ENCODE measurements at regions not wholly inside any gene's neighbourhood (a gene's known extent, or its start where the extent isn't known, plus 50 kb on each side); places are given as distances from the start of the nearest gene placed in this dataset.
A peak's percentile ranks its signal among the peaks of the same experiment; 100 is the strongest.

DNA sequence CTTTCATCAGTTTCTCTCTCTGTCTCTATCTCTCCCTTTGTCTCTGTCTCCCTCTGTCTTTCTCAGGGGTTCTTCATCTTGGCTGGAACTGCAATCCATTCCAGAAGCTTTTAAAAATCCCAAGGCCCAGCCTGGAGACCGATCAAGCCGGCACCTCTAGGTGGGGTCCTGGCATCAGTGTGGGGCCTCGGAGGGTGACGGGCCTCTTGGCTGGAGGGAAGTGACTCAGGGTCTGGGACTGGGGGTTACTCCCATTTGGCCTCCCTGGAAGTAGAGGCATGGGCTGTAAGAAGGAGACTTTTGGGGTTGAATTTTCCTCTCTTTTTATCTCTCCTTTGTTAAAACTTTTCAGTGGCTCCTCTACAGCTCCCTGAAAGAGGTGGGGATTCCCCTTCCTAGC is 52.8 kb upstream of the OTOF start:
- Mint-ChIP-seq H3K4me1 (ENCODE audit: unreplicated experiment) (peaks cover 39% of the 10 kb centered on the region), H3K4me3 (ENCODE audit: unreplicated experiment) (peak overlapping the region; percentile 27), H3K27ac (ENCODE audit: unreplicated experiment) (peak overlapping the region; percentile 39), H3K36me3 (ENCODE audit: low read depth, unreplicated experiment) (peaks cover 4% of the 10 kb centered on the region), H3K9me3 (ENCODE audit: unreplicated experiment) (no peaks in the 10 kb centered on the region), H3K27me3 (ENCODE audit: unreplicated experiment) (peaks cover 14% of the 10 kb centered on the region)
- no peak for DNase-seq (ENCODE audit: low spot score)
- TF ChIP-seq CTCF (IDR thresholded peaks at IDR 0.05; ENCODE audit: unreplicated experiment), result no peak

- peaks cover 35% of the 10 kb centered on the region for H3K4me1 Mint-ChIP-seq (ENCODE audit: unreplicated experiment)
- H3K9me3 Mint-ChIP-seq (ENCODE audit: unreplicated experiment), result no peaks in the 10 kb centered on the region
- H3K4me3 Mint-ChIP-seq (ENCODE audit: unreplicated experiment), result no peak overlapping the region
- no peak overlapping the region for H3K27ac Mint-ChIP-seq (ENCODE audit: unreplicated experiment)
- peaks cover 4% of the 10 kb centered on the region for H3K36me3 Mint-ChIP-seq (ENCODE audit: low read depth, unreplicated experiment)
- no peak for DNase-seq (ENCODE audit: low spot score)
- H3K27me3 Mint-ChIP-seq (ENCODE audit: unreplicated experiment), result peaks cover 14% of the 10 kb centered on the region
- no peak for TF ChIP-seq CTCF (IDR thresholded peaks at IDR 0.05; ENCODE audit: unreplicated experiment)
Observed at GRCh38 chr2:26530240-26530540, 52.3 kb upstream of the OTOF start.

DNA sequence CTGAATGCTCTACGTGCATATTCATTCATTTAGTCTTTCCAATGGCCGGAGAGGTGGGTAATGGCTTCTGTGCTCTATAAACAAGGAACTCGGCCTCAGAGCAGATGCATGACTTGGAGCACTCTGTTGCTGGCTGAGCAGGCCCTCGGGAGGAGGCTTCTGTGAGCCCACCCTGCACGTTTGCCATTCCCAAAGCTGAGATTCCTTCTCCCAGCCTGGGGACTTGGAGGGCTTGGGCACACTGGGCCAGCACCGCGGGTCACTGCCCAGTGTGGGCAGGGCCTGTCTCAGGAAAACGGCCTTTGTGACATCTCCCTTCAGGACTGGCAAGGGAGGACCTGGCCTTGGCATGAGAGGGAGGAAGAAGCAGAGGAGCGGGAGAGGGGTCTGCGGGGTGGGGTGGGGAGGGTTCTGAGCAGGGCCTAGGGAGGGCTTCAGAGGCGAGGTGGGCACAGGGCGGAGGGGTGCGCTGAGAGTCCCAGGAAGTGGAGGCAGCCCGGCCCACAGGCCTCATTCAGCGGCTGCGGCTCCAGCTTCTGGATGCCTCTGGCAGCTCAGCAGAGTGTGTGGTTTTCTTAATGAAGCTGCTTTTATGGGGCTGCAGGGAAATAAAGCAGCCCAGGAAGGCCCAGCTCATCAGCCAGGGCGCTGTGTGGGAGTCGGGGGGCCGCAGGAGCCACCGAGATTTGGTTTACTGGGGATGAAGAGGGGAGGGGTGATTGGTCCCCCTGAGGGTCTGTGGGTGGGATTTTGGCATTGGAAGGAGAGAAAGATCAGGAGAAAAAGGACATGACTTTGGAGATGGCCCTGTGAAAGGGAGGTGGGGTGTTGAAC is 51.7 kb upstream of the OTOF start:
- Mint-ChIP-seq H3K27me3 (ENCODE audit: unreplicated experiment) (peaks cover 14% of the 10 kb centered on the region), H3K4me3 (ENCODE audit: unreplicated experiment) (no peak overlapping the region), H3K27ac (ENCODE audit: unreplicated experiment) (no peak overlapping the region), H3K9me3 (ENCODE audit: unreplicated experiment) (no peaks in the 10 kb centered on the region), H3K36me3 (ENCODE audit: low read depth, unreplicated experiment) (peaks cover 4% of the 10 kb centered on the region), H3K4me1 (ENCODE audit: unreplicated experiment) (peaks cover 39% of the 10 kb centered on the region)
- DNase-seq (ENCODE audit: low spot score), result no peak
- no peak for TF ChIP-seq CTCF (IDR thresholded peaks at IDR 0.05; ENCODE audit: unreplicated experiment)

- no peak for TF ChIP-seq CTCF (IDR thresholded peaks at IDR 0.05; ENCODE audit: unreplicated experiment)
- Mint-ChIP-seq H3K36me3 (ENCODE audit: low read depth, unreplicated experiment) (peaks cover 4% of the 10 kb centered on the region), H3K27ac (ENCODE audit: unreplicated experiment) (no peak overlapping the region), H3K4me3 (ENCODE audit: unreplicated experiment) (no peak overlapping the region), H3K4me1 (ENCODE audit: unreplicated experiment) (peaks cover 38% of the 10 kb centered on the region), H3K27me3 (ENCODE audit: unreplicated experiment) (peaks cover 14% of the 10 kb centered on the region), H3K9me3 (ENCODE audit: unreplicated experiment) (no peaks in the 10 kb centered on the region)
- DNase-seq (ENCODE audit: low spot score), result no peak
Observed at GRCh38 chr2:26528836-26529235, 50.9 kb upstream of the OTOF start.

DNA sequence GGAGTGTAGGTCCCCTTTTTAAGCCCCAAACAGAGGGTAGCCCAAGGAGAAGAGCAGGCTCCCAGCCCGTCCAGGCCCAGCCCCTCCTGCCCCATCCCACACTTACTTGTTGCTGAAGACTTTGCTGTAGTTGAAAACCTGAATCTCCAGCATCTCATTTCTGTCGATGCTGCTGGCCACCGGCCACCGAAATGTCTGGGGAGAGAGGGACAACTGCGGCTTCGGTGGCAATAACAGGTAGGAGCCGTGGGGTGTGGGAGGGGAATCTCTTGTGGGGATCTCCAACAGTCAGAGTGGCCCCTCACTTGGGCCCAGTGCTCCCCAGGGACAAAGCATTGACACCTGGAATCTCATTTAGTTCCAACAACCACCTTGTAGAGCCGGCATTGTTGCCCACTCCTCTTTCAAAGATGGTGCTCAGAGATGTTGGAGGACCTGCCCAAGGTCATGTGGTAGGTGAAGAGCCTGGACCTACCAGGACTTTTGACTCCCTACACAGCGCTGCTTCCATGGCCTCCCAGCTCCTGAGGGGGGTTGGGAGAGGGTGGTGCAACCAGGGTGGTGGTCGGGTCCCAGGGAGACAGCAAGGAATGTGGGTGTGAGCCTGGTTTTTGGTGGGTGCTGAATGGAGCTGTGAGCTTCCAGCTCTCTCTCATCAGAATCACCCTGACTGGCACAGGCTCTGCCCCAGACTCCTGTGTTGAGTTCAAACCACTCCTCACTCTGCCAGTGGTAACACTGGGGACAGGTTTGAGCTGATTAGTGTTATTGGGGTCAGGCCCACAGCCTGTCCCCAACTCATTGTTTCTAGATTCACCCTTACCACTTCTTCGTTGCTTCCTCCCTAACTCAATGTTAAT is 50.0 kb upstream of the OTOF start:
- Mint-ChIP-seq H3K27ac (ENCODE audit: unreplicated experiment) (no peak overlapping the region), H3K4me1 (ENCODE audit: unreplicated experiment) (peaks cover 32% of the 10 kb centered on the region), H3K36me3 (ENCODE audit: low read depth, unreplicated experiment) (peaks cover 4% of the 10 kb centered on the region), H3K4me3 (ENCODE audit: unreplicated experiment) (no peak overlapping the region), H3K9me3 (ENCODE audit: unreplicated experiment) (no peaks in the 10 kb centered on the region), H3K27me3 (ENCODE audit: unreplicated experiment) (peaks cover 10% of the 10 kb centered on the region)
- no peak for TF ChIP-seq CTCF (IDR thresholded peaks at IDR 0.05; ENCODE audit: unreplicated experiment)
- no peak for DNase-seq (ENCODE audit: low spot score)
